GM12872 (cell line): ENCODE measurements at regions not wholly inside any gene's neighbourhood (a gene's known extent, or its start where the extent isn't known, plus 50 kb on each side); places are given as distances from the start of the nearest gene placed in this dataset.
A peak's percentile ranks its signal among the peaks of the same experiment; 100 is the strongest.

ENCODE experiments used
- TF ChIP-seq, protein P1 (sequence below): IDR thresholded peaks from 3 replicates; pipeline ENCODE4 v1.5.1; 2011; ENCODE audit warnings: low read depth, mild to moderate bottlenecking, low read length, moderate library complexity; ENCODE audit not compliant: insufficient read depth

DNA sequence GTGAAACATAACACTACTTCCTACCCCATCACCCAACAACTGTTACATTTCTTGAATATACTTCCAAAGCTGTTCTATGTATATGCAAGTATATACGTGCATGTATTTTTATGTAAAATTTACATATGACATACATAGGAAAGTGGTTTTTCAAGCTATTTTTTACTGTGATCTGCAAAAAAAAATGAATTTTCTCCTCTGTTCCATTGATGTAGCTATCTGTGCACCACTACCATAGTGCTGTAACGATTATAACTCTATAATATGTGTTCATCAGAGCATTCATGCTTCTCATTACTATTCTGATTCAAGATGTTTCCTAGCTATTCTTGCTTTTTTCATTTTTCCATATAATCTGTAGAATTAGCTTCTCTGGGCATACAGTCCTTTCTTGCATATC lies 164.0 kb downstream of the DEPDC1B start:
- TF ChIP-seq, protein P1, sequence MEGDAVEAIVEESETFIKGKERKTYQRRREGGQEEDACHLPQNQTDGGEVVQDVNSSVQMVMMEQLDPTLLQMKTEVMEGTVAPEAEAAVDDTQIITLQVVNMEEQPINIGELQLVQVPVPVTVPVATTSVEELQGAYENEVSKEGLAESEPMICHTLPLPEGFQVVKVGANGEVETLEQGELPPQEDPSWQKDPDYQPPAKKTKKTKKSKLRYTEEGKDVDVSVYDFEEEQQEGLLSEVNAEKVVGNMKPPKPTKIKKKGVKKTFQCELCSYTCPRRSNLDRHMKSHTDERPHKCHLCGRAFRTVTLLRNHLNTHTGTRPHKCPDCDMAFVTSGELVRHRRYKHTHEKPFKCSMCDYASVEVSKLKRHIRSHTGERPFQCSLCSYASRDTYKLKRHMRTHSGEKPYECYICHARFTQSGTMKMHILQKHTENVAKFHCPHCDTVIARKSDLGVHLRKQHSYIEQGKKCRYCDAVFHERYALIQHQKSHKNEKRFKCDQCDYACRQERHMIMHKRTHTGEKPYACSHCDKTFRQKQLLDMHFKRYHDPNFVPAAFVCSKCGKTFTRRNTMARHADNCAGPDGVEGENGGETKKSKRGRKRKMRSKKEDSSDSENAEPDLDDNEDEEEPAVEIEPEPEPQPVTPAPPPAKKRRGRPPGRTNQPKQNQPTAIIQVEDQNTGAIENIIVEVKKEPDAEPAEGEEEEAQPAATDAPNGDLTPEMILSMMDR, result no peak

DNA sequence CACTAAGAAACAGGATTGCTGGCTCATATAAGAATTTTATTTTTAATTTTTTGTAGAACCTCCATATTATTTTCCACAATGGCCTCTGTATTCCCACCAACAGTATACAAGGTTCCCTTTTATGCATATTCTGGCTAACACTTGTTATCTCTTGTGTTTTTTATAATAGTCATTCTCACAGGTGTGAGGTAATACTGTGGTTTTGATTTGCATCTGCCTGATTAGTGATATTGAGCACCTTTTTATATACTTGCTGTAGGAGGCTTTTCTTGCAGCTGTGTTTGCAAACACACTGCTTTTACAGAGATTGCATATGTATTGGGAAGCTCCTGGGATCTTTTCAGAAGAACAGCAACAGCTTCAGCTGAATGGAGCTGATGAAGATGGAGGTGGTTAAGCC lies 164.8 kb downstream of the DEPDC1B start:
- TF ChIP-seq, protein P1, result no peak

DNA sequence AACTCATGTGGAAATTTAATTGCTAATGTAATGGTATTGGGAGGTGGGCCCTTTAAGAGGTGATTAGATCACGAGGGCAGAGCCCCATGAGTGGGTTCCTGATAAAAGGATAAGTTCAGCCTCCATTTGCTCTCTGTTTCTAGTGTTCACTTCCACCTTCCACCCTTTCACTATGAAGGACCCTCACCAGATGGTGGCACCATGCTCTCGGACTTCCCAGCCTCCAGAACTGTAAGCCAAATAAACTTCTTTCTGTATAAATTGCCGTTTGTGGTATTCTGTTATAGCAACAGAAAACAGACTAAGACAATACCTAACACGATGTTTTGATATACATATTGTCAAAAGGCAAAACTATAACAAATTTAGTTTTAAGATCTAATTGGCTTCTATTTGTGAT lies 166.2 kb downstream of the DEPDC1B start:
- TF ChIP-seq, protein P1, result 0 out of 3 replicates have a peak, but pooled peaks have one; percentile 2

DNA sequence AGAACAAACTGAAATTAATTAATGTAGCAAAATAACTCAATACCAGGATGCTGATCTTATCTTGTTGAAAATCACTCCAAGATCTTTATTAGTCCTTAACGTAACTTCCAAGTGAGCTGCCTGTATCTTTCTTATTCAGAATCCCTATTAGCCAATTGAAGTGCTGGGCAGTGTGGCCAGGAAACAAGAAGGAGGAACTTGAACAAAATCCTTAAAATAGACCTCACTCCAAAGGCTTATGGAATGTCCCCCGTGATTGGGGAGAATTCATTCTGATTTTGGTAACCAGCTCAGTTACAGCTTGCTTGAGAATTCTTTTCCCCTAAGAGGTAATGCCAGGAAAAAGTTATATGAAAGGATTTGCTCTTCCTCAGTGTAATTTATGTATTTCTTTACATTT lies 171.0 kb downstream of the DEPDC1B start:
- TF ChIP-seq, protein P1, result no peak

DNA sequence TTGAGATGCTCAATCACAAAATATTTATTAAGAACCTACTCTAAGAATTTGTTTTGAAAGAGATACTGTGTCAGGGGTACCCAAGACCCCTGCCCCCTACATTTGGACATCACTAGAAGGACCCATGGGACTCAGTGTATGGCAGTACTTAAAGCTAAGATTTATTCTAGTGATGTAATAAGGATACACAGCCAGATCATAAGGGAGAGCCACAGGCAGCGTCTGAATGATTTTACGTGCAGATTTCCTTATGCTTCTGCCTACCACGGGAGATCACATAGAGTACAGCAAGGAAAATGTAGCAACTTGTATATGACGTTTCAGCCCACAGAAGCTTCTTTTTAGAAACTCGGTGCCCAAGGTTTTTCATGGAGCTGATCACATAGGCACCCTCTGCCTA lies 172.9 kb downstream of the DEPDC1B start:
- TF ChIP-seq, protein P1, result no peak

DNA sequence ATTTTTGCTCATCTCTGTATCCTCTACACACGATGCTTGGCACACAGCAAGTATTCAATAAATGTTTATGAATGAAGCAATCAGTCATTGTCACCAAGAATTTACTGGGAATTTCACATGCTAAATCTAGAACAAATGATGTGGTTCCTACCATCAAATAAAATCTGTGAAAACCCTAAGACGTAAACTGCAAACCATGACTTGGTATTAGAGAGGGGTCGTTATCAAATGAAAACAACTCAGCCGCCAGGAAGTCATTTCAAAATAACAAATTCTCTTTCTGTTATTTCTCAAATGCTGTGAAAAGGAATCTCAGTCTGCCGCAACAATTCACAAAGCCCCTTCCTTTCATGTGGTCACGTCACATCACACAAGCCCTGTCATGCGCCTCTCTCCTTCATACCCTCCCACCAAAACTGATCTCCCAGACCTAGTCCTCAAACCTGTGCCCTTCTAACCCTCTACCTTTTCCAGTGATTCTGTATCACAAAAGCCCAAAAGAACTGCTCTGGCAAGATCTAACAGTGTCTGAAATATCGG lies 173.6 kb downstream of the DEPDC1B start:
- TF ChIP-seq, protein P1, result no peak

DNA sequence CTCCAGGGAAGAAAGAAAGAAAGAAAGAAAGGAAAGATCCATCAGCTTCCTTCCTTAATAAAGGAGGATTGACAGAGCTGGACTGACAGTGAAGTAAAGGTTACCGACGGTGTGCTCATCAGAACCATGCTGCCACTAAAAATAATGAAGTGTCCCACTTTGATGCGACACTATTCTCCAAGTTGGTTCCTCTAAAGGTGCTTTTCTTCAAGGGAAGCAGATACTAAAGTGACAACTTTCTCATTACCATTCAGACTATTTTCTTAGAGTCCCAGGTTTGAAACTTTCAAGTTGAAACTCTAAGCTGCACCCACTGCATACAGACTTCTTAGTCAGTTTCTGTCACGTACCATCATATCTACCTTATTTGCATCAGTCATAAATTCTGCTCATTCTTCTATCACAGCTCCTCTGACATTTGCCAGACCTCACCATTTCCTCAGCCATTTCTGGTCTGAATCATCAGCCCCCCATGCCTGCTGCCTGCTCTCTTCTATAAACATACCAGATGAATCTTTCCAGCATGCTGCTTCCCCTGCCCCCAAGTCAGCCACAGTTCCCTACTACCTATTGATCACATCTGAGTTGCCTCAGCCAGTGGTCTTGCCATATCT lies 177.6 kb downstream of the DEPDC1B start:
- TF ChIP-seq, protein P1, result no peak
